C4-2B (cell line): ENCODE measurements at regions not wholly inside any gene's neighbourhood (a gene's known extent, or its start where the extent isn't known, plus 50 kb on each side); places are given as distances from the start of the nearest gene placed in this dataset.

Experiments
- CTCF ChIP-seq: fragments of 450-650 bp; conservative IDR thresholded peaks from 2 replicates; pipeline ENCODE4 v1.5.1; 2017; ENCODE audit warnings: mild to moderate bottlenecking
- ZFX ChIP-seq: fragments of 450-650 bp; IDR thresholded peaks from 2 replicates; pipeline ENCODE4 v1.6.1; 2017

GRCh38 chr6:786946-787763, 94.2 kb upstream of the EXOC2 start:
- TF ChIP-seq CTCF (peak; percentile 96), ZFX (no peak)
